ENCODE measurements at regions not wholly inside any gene's neighbourhood (a gene's known extent, or its start where the extent isn't known, plus 50 kb on each side); places are given as distances from the start of the nearest gene placed in this dataset.

GRCh38 chr12:67540920-67541624 is 107.5 kb upstream of the DYRK2 start:
- DNase-seq (ENCODE audit: low read depth, low spot score) (no peak), ATAC-seq (no peak)
- H3K79me2 ChIP-seq (ENCODE audit: insufficient read depth, low read length), result no peaks in the 10 kb centered on the region
- no peak overlapping the region for H3K4me3 ChIP-seq (replicated peaks in 1 of 2; ENCODE audit: low read depth in 1 of 2, low read length in 2 of 2)
- no peaks in the 10 kb centered on the region for H3K9me2 ChIP-seq (ENCODE audit: insufficient read depth)
- H2AFZ ChIP-seq (ENCODE audit: low read depth, low read length, poor library complexity, severe bottlenecking), result peak overlapping the region; percentile 32
- TF ChIP-seq ZNF274 (IDR thresholded peaks at IDR 0.05; ENCODE audit: low read depth, low read length), result no peak
- no peak for TF ChIP-seq EZH2 (IDR thresholded peaks at IDR 0.05)
- no peak for TF ChIP-seq POLR2A (IDR thresholded peaks at IDR 0.05; ENCODE audit: borderline replicate concordance, extremely low read depth, insufficient read depth, insufficient read length)
- no peak for TF ChIP-seq FOSL1 (IDR thresholded peaks at IDR 0.05; ENCODE audit: low read depth)
- TF ChIP-seq SIN3A (IDR thresholded peaks at IDR 0.05; ENCODE audit: low read depth), result no peak
- TF ChIP-seq YY1 (IDR thresholded peaks at IDR 0.05; ENCODE audit: extremely low read depth, insufficient replicate concordance, low read depth, low read length), result no peak
- TF ChIP-seq ATF3 (IDR thresholded peaks at IDR 0.05), result no peak
- TF ChIP-seq REST (IDR thresholded peaks at IDR 0.05; ENCODE audit: low read depth), result no peak
- no peak for TF ChIP-seq MAX (IDR thresholded peaks at IDR 0.05)
- TF ChIP-seq POLR2AphosphoS5 (IDR thresholded peaks at IDR 0.05; ENCODE audit: low read depth, low read length), result no peak
- TF ChIP-seq TCF7L2 (IDR thresholded peaks at IDR 0.05; ENCODE audit: borderline replicate concordance, extremely low read depth, insufficient read depth, insufficient read length), result no peak
- no peak for TF ChIP-seq ZBTB33 (IDR thresholded peaks at IDR 0.05; ENCODE audit: extremely low read depth, insufficient replicate concordance, low read length)
- no peak for TF ChIP-seq CTCF (IDR thresholded peaks at IDR 0.05 in 2 of 3, conservative IDR thresholded peaks at IDR 0.05 in 1 of 3; ENCODE audit: borderline replicate concordance in 1 of 3, insufficient read depth in 1 of 3, low read depth in 2 of 3, low read length in 2 of 3)
- TF ChIP-seq EGR1 (IDR thresholded peaks at IDR 0.05; ENCODE audit: low read depth), result no peak
- no peaks in the 10 kb centered on the region for H3K36me3 ChIP-seq (ENCODE audit: control insufficient read depth in 1 of 2, insufficient read depth in 2 of 2, low read length in 2 of 2)
- H3K9ac ChIP-seq (ENCODE audit: low read length), result no peak overlapping the region
- no peaks in the 10 kb centered on the region for H4K20me1 ChIP-seq (ENCODE audit: insufficient read depth)
- no TSS peak for BruUV-seq (replicated peaks)
- intact Hi-C loops (cut with micrococcal nuclease), result no loop called here
- H3K9me3 ChIP-seq (ENCODE audit: control insufficient read depth in 1 of 2, insufficient read depth in 1 of 2, low read depth in 1 of 2, low read length in 2 of 2), result no peaks in the 10 kb centered on the region
- H3K27me3 ChIP-seq (ENCODE audit: insufficient read depth, low read length), result 0 out of 2 replicates have a peak, but pooled peaks cover 4% of the 10 kb centered on the region
- ChIA-PET CTCF (no interaction called here), RAD21 (ENCODE audit: low non-redundant PET in 1 of 2, low total read pairs in 2 of 2, uncharacterized antibody in 2 of 2, unreplicated experiment in 2 of 2) (no interaction called here), POLR2A (no interaction called here)
- H3K27ac ChIP-seq (ENCODE audit: low read depth, low read length), result no peak overlapping the region
- peaks cover 0 to 6% of the 10 kb centered on the region in 2 experiments; a peak in 1 of 4 replicates for H3K4me1 ChIP-seq (ENCODE audit: control insufficient read depth in 1 of 2, insufficient read depth in 2 of 2, low read length in 2 of 2)
- H3K4me2 ChIP-seq (ENCODE audit: low read length), result no peak overlapping the region
